LNCaP clone FGC (cell line): ENCODE measurements at regions not wholly inside any gene's neighbourhood (a gene's known extent, or its start where the extent isn't known, plus 50 kb on each side); places are given as distances from the start of the nearest gene placed in this dataset.
"Not testable (repeated sequence)": the region's sequence is repeated elsewhere in the genome, so short reads cannot be mapped to it uniquely, and the experiment has no call there.

Experiments used
- DNase-seq: peaks from one replicate; pipeline ENCODE4 v3.0.0-alpha.2; 2011; ENCODE audit warnings: low read depth
- H3K4me3 ChIP-seq: 2 replicates; pipeline ENCODE4 v1.5.1; 2011; ENCODE audit warnings: mild to moderate bottlenecking, low read depth, low read length, control low read depth
- CTCF ChIP-seq: IDR thresholded peaks from 2 replicates; pipeline ENCODE4 v1.5.1; 2012; ENCODE audit warnings: mild to moderate bottlenecking; ENCODE audit not compliant: control insufficient read depth, insufficient read depth; ENCODE audit errors: extremely low read depth

- TF ChIP-seq CTCF: no peak
- H3K4me3 ChIP-seq: no peak overlapping the region
- DNase-seq: no peak
These were observed 854.3 kb downstream of the UQCRFS1 start for GRCh38 chr19:28358633-28359032.

- no peak overlapping the region for H3K4me3 ChIP-seq
- no peak for TF ChIP-seq CTCF
- no peak for DNase-seq
These were observed 861.2 kb downstream of the UQCRFS1 start for GRCh38 chr19:28351761-28352160.

GRCh38 chr19:28351321-28351720 is 861.6 kb downstream of the UQCRFS1 start:
- not testable (repeated sequence) for DNase-seq, H3K4me3 ChIP-seq

GRCh38 chr19:28350673-28351072 is 862.3 kb downstream of the UQCRFS1 start:
- H3K4me3 ChIP-seq: no peak overlapping the region
- no peak for TF ChIP-seq CTCF
- DNase-seq: no peak

- TF ChIP-seq CTCF: no peak
- no peak for DNase-seq
- no peak overlapping the region for H3K4me3 ChIP-seq
These were observed 862.9 kb downstream of the UQCRFS1 start for GRCh38 chr19:28350037-28350436.

- DNase-seq: no peak
- TF ChIP-seq CTCF: no peak
- no peak overlapping the region for H3K4me3 ChIP-seq
These were observed 863.3 kb downstream of the UQCRFS1 start for GRCh38 chr19:28349604-28350003.

- no peak for DNase-seq
- TF ChIP-seq CTCF: no peak
- no peak overlapping the region for H3K4me3 ChIP-seq
These were observed 867.1 kb downstream of the UQCRFS1 start for GRCh38 chr19:28345811-28346210.
